HL-60/S4 treated with phorbol 12-myristate 13-acetate at 8.2 ng/mL for 4 days and 3 days (cell line): ENCODE measurements at regions not wholly inside any gene's neighbourhood (a gene's known extent, or its start where the extent isn't known, plus 50 kb on each side); places are given as distances from the start of the nearest gene placed in this dataset.
"Not testable (repeated sequence)": the region's sequence is repeated elsewhere in the genome, so short reads cannot be mapped to it uniquely, and the experiment has no call there.

Experiments
- in situ Hi-C: fragments of 300-500 bp; cut with MboI; formaldehyde crosslinking; loops from 2 replicates; pipeline ENCODE4 v1.15.0; 2022; ENCODE audit warnings: low sequenced_read_pairs

DNA sequence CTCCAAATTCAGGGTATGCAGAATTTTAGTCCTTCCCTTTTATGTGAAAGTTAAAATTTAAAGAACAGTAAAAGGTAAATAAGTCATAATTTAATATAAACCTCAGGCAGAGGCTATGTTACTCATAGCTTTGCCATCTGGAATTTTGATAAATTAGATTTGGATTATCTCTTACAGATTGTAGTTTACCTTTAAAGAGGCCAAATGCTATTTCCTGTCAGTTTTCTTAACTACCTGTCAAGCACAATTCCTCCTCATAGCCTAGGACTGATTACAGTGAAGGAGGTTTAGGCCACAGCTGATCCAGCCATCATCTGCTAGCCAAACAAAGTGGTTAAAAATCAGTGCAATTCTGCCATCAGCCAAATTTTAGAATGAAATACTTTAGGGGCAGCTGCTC, 128.1 kb downstream of the MFAP3L start:
- in situ Hi-C loops: no loop called here

DNA sequence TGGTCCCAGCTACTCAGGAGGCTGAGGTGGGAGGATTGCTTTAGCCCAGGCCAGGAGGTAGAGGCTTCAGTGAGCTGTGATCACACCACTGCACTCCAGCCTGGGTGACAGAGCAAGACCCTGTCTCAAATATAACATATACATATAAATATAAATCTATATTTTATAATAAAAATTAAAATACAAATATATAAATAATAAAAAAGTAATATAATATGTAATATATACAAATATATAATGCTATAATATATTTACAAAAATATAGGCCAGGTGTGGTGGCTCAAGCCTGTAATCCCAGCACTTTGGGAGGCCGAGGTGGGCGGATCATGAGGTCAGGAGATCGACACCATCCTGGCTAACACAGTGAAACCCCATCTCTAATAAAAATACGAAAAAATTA, 131.4 kb downstream of the MFAP3L start:
- in situ Hi-C loops: not testable (repeated sequence)

DNA sequence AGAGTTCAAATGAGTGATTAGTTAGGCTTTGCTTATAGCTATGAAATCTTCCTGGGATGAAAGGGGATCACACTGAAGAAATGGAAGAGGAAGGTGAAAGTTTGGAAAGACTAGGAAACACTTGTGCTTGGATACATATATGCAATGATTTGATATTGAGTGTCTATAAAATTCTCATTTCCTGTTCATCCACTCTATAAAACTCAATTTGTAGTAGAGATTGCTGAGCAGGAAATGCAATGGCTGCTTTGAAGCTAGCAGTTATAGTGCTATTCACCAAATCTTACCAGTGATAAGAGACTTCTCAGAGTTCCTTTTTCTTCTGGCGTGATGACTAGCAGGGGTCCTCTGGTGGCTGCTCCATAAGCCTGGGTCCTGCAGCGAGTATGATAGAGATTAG, 128.1 kb upstream of the HPF1 start:
- in situ Hi-C loops: no loop called here

DNA sequence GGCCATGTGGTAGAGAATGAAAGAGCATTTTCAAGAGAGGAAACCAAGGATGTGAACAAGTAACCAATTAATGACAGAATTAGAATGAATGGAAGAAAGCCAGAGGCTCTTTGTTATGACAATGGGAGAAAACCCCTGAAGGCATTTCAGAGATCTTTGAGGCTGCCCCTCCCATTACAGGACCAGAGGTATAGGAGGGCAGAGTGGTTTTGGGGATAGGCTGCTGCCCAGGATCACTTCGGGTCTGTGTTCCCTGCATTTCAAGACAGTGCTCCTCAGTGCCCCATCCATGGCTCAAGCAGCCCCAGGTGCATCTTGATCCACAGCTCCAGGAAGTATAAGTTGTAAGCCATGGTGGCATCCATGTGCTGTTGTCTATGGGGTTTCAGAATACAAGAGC, 124.0 kb upstream of the HPF1 start:
- in situ Hi-C loops: no loop called here

DNA sequence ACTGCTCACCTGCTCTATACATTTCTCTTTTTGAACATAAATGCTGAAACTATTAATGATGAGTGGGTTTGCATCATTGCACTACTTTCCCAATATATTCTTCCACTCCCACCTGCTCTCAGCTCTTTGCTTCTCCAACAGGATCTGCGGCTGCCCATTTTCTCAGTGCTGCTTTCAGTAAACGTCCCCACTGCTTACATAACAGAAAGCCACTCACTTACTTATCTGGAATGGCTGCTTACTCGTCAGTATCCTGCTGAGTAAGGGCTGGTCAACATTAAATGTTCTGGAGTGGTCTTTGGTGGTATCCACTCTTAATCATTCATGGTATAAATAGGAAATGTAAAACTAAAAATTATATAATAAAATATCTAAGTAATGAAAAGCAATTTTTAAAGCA, 112.8 kb upstream of the HPF1 start:
- in situ Hi-C loops: no loop called here

DNA sequence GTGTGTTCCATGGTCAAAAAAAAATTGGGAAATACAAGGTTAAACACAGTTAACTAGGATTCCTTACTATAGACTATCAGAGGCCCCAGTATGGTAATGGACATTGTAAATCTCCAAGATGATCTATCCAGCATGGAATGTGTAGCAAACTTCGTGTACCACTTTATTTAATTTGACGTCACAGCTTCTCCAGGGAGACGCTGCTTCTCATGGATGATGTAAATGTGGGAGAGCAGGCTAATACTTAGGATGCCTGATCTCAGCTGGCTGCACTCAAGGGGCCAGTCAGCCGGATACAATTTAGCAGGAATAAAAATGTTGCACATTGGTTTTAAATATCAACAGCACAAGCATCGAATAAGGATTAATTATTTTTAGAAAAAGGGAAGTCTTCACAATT, 111.7 kb upstream of the HPF1 start:
- in situ Hi-C loops: no loop called here

DNA sequence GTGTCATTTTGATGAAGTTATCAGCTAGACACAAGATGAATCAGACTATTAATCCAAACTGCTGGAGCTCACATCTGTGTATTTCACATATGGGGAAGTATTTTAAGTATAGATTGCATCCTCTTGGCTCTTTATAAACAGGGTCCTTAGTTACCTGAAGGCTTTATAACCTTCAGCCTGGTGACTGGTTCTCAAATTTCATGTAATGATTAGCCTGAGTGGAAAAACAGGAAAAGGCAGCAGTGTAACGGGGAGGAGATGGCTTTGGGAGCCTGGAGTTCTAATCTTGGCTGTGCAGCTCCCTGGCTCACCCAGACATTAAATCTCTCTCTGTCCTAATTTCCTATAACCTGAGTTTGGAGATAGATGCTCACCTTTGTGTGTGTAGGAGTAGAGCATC, 103.8 kb upstream of the HPF1 start:
- in situ Hi-C loops: no loop called here

DNA sequence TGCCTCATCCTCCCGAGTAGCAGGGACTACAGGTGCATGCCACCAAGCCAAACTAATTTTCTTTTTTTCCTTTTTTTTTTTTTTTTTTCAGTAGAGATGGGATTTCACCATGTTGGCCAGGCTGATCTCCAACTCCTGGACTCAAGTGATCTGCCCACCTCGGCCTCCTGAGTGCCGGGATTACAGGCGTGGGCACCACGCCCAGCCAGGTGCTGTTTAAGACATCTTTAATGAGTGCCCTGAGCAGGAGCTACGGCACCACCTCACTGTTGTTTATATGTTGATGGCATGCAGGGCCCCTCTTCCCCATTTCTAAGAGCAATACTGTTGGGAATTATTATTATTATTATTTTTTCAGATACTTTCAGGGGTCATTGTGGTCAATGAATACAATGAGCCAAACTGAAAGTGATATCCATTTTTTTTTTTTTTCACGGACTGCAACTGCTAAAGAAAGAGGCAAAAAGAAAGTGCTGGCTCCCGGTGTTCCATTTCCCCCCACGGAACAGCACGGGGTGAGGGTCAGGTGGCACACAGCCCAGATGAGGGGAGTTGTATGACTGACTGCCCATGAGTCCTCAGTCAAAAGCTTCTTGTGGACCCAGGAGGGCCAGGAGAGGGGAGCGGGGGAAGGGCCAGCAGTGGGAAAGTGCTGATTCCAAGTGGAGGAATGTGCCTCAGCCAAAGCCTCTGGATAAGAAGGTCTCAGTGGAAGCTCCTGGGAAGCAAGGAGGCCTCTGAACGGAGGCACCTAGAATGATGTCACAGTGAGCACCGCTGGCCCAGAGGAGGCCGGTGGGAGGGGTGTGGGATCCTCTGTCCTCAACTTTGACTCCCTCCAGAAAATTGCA, 101.8 kb upstream of the HPF1 start:
- in situ Hi-C loops: no loop called here

DNA sequence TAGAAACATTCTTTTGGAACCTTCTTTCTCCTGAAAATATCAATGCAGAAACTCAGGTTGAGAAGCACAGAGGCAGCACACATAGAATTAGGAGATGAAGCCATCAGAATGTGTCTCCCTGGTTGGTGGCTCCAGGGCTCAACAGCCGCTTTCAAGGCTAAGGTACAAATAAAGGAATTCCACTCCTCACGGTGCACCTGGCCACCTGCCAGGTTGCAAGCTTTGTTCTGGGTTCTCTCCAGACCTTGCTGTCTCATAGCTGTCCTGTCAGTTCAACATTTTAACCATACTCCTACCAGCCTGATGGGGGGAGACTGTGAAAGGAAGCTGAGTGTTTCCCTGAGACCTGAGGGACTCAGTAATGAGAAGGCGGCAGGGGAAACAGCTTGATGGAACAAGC, 96.3 kb upstream of the HPF1 start:
- in situ Hi-C loops: no loop called here

DNA sequence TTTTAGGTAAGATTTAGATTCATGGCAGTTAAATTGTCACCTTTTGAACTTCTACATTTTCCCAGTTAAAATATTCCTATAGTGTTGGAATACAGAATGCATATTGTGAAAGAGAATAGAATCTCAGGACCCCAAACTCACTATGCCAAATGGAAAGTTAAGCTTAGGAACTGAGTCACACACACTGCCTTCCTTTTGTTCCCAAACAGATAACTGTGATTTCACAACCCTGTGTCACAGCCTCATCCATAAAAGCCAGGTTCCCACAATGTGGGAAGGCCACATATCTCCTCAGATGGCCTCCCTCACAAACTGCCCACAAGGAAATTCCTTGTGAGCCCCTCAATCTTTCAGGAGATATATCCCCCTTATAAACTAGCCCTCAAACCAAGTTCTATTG, 94.7 kb upstream of the HPF1 start:
- in situ Hi-C loops: no loop called here

DNA sequence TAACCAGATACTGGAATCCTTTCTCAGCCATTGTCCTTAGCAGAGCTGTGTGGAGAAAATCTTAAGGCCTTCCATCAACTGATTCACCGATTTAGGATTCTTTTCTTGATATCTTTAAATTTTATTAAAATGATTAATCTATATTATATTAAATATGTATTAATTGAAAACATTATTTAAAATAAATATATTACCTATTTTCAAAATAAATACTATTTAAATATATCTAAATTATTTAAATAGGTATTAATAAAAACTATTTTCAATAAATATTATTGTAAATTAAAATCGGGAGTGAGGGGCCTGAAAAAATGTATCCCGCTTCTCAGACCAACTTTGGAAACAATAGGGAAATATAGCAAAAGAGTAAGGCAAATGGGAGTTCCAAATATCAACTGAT, 94.0 kb upstream of the HPF1 start:
- in situ Hi-C loops: no loop called here

DNA sequence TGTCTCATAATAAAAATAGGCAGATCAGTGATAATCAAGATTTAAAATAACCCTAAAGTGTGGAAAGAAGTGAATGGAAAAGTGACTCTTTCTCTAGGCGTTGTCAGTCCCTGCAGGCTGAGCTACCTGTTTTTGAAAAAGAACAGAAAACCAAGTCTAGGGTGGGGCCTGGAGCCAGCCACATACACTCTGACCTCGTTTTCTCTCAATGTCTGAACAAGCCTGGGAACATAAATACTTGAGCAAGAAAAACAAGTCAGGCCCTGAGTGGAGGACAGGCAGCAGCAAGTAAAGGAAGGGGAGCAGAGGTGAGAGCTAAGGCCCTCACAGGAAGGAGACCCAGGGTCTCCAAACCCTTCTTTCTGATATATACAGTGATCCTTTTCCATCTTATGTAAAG, 91.7 kb upstream of the HPF1 start:
- in situ Hi-C loops: no loop called here

DNA sequence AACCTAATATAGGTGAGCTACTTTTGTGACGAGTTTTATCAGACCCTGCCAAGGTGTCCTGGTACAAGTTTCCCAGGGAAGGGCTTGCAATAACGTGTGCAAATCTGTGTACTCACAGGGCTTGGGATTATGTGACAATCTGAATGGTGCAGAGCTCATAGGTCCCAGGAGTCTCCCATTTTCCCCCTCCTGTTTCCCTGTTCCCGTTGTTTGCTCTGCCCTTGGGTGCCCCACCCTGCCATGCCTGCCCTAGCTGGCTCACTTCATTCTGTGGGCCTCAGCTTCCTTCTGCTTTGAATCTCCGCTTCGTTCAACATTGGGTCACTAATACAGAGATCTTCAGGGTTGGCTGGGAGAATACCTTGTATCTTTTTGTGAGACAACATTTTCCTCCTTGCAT, 90.3 kb upstream of the HPF1 start:
- in situ Hi-C loops: no loop called here

DNA sequence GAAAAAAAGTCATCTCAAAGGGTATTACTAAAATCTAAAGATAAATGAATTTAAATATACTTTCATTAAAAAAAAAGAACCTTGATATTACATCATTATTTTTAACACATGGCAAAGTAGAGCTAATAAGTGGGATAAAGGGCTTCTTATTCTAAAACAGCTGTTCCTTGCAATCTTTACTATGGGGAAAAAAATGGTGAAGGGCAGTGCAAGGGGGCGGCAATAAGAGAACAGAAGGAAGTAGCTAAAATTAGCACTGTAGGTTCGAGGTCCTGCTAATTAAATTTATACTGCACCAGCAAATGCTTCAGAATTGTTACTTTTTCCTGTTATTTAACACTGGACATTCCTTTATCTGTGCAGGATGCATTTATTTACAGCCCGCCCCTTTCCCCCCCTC, 89.4 kb upstream of the HPF1 start:
- in situ Hi-C loops: no loop called here

DNA sequence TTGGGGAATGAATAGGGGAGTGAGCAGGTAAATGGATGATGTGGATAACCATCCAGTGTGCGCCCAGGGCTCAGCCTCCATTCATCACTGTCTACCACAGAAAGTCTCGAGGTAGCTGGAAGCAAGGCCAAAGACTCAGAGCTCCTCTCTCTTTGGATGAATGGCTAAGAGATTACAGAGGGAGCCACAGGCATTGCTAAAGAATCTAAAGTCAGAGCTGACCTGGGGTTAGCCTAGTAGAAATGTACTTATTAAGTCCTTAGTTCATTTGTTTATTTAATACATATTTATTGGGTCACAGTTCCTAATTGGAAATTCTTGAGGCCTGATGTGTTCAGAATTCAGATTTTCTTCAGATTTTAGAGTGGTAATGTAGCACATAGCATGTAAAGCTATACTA, 88.7 kb upstream of the HPF1 start:
- in situ Hi-C loops: no loop called here

DNA sequence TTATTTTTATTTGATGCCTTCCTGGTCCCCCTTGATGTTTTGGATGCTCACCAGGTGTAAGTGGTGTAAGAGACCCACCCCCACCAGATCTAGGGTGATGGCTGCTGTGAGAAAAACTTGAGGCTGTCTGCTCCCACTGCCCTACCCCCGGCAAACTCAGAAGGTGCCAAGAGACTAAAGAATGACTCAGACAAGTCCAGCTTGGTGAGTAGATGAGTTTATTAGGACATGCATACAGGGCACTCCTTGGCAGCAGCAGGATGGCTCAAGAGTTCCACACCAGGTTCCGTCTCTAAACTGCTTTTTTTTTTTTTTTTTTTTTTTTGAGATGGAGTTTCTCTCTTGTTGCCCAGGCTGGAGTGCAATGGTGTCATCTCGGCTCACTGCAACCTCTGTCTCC, 84.0 kb upstream of the HPF1 start:
- in situ Hi-C loops: no loop called here

DNA sequence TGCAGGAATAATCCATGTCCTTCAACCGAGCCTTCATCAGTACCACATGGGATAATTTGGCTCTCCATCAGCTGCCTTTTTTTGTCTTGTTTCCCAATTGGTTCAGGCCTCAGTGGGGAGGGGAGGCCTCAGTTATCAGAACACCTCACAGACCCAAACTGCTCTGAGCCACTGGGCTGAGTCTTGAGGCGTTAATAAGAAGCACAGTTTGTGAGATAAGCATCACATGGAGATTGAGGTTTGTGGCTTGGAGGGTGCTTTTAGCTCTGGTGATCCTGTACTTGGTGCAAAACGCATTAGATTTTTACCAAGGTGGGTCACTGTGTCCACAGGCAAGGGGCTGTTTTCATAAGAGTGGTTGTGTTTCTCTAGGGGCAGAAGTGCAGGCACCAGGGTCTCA, 82.8 kb upstream of the HPF1 start:
- in situ Hi-C loops: no loop called here

DNA sequence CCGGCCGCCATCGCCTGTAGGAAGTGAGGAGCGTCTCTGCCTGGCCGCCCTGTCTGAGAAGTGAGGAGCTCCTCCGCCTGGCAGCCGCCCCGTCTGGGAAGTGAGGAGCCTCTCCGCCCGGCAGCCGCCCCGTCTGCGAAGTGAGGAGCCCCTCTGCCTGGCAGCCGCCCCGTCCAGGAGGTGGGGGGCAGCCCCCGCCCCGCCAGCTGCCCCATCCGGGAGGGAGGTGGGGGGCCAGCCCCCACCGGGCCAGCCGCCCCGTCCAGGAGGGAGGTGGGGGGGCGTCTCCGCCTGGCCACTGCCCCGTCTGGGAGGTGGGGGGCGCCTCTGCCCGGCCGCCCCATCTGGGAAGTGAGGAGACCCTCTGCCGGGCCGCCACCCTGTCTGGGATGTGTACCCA, 70.6 kb upstream of the HPF1 start:
- in situ Hi-C loops: not testable (repeated sequence)

DNA sequence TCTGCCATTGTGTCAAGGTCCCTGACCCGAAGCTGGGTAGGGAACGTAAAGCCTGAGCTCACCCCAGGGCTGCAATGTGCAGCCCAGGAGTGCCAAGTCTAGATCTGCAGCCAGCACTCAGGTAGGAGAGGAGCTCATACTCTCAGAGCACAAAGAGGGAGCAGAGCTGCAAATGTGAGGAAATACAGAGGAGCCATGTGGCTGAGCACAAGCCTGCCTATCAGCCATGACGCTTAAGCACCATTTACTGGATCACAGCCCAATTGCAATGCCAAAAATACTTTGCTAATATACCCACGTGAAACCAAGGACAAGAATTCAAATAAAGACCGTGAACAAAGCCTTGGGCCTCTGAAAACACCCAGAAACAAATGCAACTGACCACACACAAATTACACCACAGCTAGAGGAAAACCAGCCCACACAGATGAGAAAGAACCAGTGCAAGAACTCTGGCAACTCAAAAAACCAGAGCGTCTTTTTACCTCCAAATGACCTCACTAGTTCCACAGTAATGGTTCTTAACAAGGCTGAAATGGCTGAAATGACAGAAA, 69.0 kb upstream of the HPF1 start:
- in situ Hi-C loops: no loop called here

DNA sequence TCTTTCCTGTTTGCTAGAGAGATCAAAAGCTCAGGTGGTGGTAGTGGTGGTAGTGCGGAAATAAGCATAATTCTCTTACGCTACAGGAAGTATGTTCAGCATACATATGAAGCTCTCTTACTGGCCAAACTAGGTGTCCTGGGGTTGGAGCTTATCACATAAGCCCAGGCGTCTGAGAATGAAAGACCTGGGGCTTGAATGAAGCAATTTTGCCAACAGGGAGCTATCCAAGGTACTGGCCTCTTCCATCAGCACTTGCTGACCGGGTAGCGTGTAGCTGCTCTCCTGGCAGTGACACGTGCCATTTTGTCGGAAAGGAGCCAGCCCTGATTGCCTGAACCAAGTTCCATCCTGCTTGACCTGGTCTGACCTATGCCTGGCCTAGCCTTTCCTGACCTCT, 65.9 kb upstream of the HPF1 start:
- in situ Hi-C loops: no loop called here

DNA sequence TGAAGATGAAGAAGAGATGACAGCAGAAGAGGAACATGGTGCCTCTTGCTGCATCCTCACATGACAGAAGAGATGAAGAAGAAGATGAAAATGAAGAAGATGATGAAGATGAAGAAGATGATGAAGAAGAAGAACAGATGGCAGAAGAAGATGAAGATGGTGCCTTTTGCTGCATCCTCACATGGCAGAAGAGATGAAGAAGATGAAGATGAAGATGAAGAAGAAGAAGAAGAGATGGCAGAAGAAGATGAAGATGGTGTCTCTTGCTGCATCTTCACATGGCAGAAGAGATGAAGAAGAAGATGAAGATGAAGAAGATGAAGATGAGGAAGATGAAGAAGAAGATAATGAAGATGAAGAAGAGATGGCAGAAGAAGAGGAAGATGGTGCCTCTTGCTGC, 63.7 kb upstream of the HPF1 start:
- in situ Hi-C loops: no loop called here

DNA sequence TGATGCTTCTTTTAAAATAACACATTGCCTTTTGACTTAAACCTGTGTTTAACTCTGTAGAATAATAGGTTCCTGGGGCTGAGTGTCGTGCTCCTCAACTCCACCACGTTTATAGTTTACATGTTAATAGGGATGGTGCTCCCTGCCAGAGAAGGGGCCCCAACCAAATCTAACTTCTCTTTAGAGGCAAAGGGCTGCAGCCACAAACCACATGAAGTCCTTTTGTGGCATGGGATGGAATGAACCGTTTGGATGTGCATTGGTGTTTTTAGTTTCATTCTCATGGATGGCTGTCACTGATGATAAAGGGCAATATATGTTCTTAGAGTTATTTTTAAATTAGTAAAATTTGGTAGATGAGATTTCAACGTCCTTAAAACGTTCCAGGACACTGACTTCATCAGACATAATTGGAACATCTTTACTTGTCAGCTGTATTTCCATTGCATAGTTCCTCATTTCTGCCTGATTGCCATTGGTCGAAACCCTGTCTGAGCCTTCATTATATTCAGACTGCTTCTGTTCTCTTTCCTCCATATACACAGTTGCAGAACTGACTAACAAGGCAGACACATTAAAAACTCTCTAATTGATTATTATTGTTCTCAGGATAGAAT, 60.4 kb upstream of the HPF1 start:
- in situ Hi-C loops: loop anchor here (10.0 kb wide), 1 partner anchor 227 kb away; no protein-coding TSS in a partner anchor
